ENCODE measurements at regions not wholly inside any gene's neighbourhood (a gene's known extent, or its start where the extent isn't known, plus 50 kb on each side); places are given as distances from the start of the nearest gene placed in this dataset.
"Not testable (repeated sequence)": the region's sequence is repeated elsewhere in the genome, so short reads cannot be mapped to it uniquely, and the experiment has no call there.

GRCh38 chr6:8175046-8175777, 72.9 kb upstream of the EEF1E1 start:
- no peak for DNase-seq

GRCh38 chr6:8174571-8174970, 72.2 kb upstream of the EEF1E1 start:
- DNase-seq, result no peak

- DNase-seq, result no peak
Observed at GRCh38 chr6:8172530-8172929, 70.2 kb upstream of the EEF1E1 start.

- DNase-seq, result no peak
Observed at GRCh38 chr6:8170754-8171153, 68.4 kb upstream of the EEF1E1 start.

GRCh38 chr6:8170245-8170644, 67.9 kb upstream of the EEF1E1 start:
- no peak for DNase-seq

GRCh38 chr6:8166156-8166555, 63.8 kb upstream of the EEF1E1 start:
- DNase-seq, result no peak

- not testable (repeated sequence) for DNase-seq
Observed at GRCh38 chr6:8165008-8165407, 62.7 kb upstream of the EEF1E1 start.

GRCh38 chr6:8164281-8164680, 61.9 kb upstream of the EEF1E1 start:
- DNase-seq, result not testable (repeated sequence)

- no peak for DNase-seq
Observed at GRCh38 chr6:8159966-8160365, 57.6 kb upstream of the EEF1E1 start.

GRCh38 chr6:8157839-8158238, 55.5 kb upstream of the EEF1E1 start:
- no peak for DNase-seq

GRCh38 chr6:8155259-8156012, 53.1 kb upstream of the EEF1E1 start:
- no peak for DNase-seq
